ENCODE measurements at regions not wholly inside any gene's neighbourhood (a gene's known extent, or its start where the extent isn't known, plus 50 kb on each side); places are given as distances from the start of the nearest gene placed in this dataset.
"Not testable (repeated sequence)": the region's sequence is repeated elsewhere in the genome, so short reads cannot be mapped to it uniquely, and the experiment has no call there.

DNA sequence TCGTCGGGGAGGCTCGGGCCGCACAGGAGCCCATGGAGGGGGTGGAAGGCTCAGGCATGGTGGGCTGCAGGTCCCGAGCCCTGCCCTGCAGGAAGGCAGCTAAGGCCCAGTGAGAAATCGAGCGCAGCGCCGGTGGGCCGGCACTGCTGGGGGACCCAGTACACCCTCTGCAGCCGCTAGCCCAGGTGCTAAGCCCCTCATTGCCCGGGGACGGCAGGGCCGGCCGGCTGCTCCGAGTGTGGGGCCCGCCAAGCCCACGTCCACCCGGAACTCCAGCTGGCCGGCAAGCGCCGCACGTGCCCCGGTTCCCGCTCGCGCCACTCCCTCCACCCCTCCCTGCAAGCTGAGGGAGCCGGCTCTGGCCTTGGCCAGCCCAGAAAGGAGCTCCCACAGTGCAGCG is 395.6 kb upstream of the MGMT start:
- H3K4me3 ChIP-seq (ENCODE audit: low read length); H3K27ac ChIP-seq (ENCODE audit: low read depth, low read length); H3K27me3 ChIP-seq (ENCODE audit: control insufficient read depth, insufficient read depth, low read length); H3K36me3 ChIP-seq (ENCODE audit: control insufficient read depth, insufficient read depth, low read length); H3K4me1 ChIP-seq (ENCODE audit: control insufficient read depth, insufficient read depth, low read length); H3K9ac ChIP-seq (ENCODE audit: low read length): not testable (repeated sequence)

DNA sequence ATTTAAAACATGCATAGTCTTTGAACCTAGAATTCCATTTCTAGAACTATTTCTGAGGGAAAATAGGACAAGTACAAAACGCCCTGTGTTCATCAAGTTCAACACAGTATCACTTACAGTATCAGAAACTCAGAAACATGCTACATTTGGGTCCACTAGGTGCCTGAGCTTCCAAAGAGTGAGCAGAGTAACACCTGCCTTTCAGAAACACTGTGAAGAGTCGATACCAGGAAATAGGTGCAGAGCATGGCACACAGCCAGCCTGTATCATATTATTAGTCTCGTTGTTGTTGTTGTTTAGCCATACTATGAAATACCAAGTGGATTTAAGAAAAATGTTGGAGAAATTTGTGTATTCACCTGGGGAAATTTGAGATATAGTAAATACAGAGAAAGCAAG is 392.1 kb upstream of the MGMT start:
- Histone ChIP-seq H3K36me3 (ENCODE audit: control insufficient read depth, insufficient read depth, low read length) (no peaks in the 10 kb centered on the region), H3K4me3 (ENCODE audit: low read length) (no peak overlapping the region), H3K9ac (ENCODE audit: low read length) (no peak overlapping the region), H3K4me1 (ENCODE audit: control insufficient read depth, insufficient read depth, low read length) (peaks cover 7% of the 10 kb centered on the region), H3K27me3 (ENCODE audit: control insufficient read depth, insufficient read depth, low read length) (no peaks in the 10 kb centered on the region), H3K27ac (ENCODE audit: low read depth, low read length) (no peak overlapping the region)

DNA sequence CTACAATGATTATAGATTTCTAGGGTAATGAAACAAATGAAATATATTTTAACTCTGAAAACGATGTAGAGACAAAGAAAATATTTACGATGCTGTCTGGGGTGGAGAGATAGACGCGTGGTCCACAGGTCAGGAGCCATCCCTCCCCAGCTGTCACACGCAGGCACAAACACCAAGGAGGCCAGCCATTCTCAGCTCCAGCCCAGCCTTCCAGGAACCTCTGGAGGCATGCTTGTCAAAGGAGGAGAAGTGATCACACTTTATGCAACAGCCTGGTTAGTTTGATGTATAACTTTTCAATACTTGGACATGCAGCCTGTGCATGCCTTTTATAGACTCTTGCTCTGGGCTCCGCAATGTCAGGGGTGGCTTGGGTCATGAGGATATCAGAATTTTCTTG is 391.5 kb upstream of the MGMT start:
- no peak overlapping the region for H3K27ac ChIP-seq (ENCODE audit: low read depth, low read length)

DNA sequence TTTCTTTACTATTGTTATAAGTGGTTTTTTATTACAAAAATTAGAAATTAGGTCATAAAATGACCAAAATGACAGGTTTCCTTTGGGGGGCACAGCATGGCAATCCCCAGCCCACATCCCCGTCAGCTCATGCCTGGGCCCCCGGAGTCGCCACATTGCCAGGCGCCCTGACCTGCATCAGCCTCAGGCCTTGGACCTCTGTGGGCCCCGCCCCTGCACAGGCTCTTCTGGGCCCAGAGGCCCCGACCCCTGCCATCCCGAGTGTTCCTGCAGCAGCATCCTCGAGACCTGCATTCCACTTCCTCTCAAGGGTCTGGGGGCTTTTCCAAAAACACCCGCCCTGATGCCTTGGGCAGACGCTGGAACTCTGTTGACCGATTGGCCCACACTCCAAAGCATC is 391.1 kb upstream of the MGMT start:
- H3K27ac ChIP-seq (ENCODE audit: low read depth, low read length) = no peak overlapping the region
- H3K36me3 ChIP-seq (ENCODE audit: control insufficient read depth, insufficient read depth, low read length) = no peaks in the 10 kb centered on the region
- H3K27me3 ChIP-seq (ENCODE audit: control insufficient read depth, insufficient read depth, low read length) = no peaks in the 10 kb centered on the region
- H3K4me3 ChIP-seq (ENCODE audit: low read length) = no peak overlapping the region
- no peak overlapping the region for H3K9ac ChIP-seq (ENCODE audit: low read length)
- H3K4me1 ChIP-seq (ENCODE audit: control insufficient read depth, insufficient read depth, low read length) = peaks cover 7% of the 10 kb centered on the region

More for the DNA sequence above, 391.5 kb upstream of the MGMT start:
- H3K36me3 ChIP-seq (ENCODE audit: control insufficient read depth, insufficient read depth, low read length) = no peaks in the 10 kb centered on the region
- H3K4me3 ChIP-seq (ENCODE audit: low read length) = no peak overlapping the region
- H3K4me1 ChIP-seq (ENCODE audit: control insufficient read depth, insufficient read depth, low read length) = peaks cover 7% of the 10 kb centered on the region
- H3K9ac ChIP-seq (ENCODE audit: low read length) = no peak overlapping the region
- H3K27me3 ChIP-seq (ENCODE audit: control insufficient read depth, insufficient read depth, low read length) = no peaks in the 10 kb centered on the region

DNA sequence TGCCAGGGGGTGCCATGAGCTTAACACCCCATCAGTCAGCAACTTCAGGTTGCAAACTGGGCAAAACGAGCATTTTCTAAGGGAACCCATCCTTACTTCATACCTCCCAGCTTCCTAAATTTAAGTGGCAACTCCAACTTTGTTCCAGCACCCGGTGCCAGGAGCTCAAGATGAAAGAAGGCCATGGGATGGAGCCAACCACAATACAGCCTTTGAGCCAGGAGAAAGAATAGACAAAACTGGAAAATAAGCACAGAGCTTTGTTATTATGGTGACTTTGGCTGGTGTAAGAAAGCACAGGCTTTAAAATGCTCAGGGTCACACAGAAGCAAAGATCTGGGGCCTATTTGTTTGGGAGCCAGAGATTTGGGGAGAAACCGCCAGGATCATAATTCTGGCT is 388.7 kb upstream of the MGMT start:
- H3K4me3 ChIP-seq (ENCODE audit: low read length) = no peak overlapping the region
- peak overlapping the region; percentile 18 for H3K27ac ChIP-seq (ENCODE audit: low read depth, low read length)
- H3K9ac ChIP-seq (ENCODE audit: low read length) = no peak overlapping the region
- H3K4me1 ChIP-seq (ENCODE audit: control insufficient read depth, insufficient read depth, low read length) = peaks cover 7% of the 10 kb centered on the region
- H3K36me3 ChIP-seq (ENCODE audit: control insufficient read depth, insufficient read depth, low read length) = no peaks in the 10 kb centered on the region
- no peaks in the 10 kb centered on the region for H3K27me3 ChIP-seq (ENCODE audit: control insufficient read depth, insufficient read depth, low read length)

DNA sequence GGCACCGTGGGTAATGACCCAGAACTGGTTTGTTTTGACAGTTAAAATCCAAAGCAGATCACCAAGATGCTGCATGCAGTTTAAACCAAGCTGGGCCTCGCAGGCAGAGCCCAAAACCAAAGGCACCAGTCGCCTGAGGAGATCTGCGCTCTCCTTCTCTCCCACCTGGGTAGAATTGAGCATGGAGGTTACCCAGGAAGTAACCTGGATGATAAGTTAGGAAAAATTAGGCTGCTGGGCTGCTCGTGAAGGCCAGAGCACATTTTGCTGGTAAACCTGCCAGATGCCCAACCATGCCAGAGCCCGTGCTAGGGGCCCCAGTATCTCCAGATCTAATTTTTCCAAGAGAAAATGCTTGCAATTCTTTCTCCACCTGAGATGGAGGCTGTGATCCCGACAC is 388.3 kb upstream of the MGMT start:
- Histone ChIP-seq H3K4me3 (ENCODE audit: low read length) (no peak overlapping the region), H3K27ac (ENCODE audit: low read depth, low read length) (peak overlapping the region; percentile 18), H3K36me3 (ENCODE audit: control insufficient read depth, insufficient read depth, low read length) (no peaks in the 10 kb centered on the region), H3K4me1 (ENCODE audit: control insufficient read depth, insufficient read depth, low read length) (peaks cover 7% of the 10 kb centered on the region), H3K27me3 (ENCODE audit: control insufficient read depth, insufficient read depth, low read length) (no peaks in the 10 kb centered on the region), H3K9ac (ENCODE audit: low read length) (no peak overlapping the region)

DNA sequence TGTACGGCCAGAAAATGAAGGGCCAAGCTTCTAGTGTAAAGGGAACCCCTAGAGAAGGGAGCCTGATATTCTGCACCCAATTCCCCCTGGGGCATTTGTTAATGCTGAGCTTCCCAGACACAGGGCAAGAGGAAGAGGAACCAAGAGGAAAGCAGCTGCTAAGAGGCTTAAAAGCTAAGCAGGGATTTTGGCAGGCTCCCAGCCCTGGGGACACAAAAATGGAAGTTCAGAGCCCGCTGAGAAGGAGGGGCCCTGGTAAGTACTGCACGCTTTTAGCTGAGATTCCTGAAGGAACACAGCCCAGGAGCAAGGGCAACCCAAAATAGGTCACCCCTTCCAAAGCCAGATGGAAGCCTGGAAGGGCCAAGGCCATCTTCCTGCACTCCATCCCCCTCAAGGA is 387.3 kb upstream of the MGMT start:
- peaks cover 7% of the 10 kb centered on the region for H3K4me1 ChIP-seq (ENCODE audit: control insufficient read depth, insufficient read depth, low read length)
- no peaks in the 10 kb centered on the region for H3K27me3 ChIP-seq (ENCODE audit: control insufficient read depth, insufficient read depth, low read length)

DNA sequence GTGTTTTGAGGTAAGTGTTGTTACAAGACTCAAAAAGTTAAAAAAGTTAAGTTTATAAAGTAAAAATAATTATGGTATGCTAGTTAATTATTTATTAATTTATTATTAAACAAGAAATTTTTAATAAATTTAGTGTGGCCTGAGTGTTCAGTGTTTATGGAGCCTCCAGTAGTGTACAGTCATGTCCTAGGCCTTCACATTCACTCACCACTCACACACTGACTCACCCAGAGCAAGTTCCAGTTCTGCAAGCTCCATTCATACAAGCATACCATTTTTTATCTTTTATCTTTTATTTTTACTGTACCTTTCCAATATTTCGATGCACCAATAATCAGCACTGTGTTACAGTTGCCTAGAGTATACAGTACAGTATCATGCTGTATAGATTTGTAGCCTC is 381.2 kb upstream of the MGMT start:
- Histone ChIP-seq H3K27ac (ENCODE audit: low read depth, low read length) (no peak overlapping the region), H3K4me1 (ENCODE audit: control insufficient read depth, insufficient read depth, low read length) (no peaks in the 10 kb centered on the region), H3K9ac (ENCODE audit: low read length) (no peak overlapping the region), H3K36me3 (ENCODE audit: control insufficient read depth, insufficient read depth, low read length) (no peaks in the 10 kb centered on the region), H3K27me3 (ENCODE audit: control insufficient read depth, insufficient read depth, low read length) (no peaks in the 10 kb centered on the region), H3K4me3 (ENCODE audit: low read length) (no peak overlapping the region)

More for the DNA sequence above, 387.3 kb upstream of the MGMT start:
- Histone ChIP-seq H3K9ac (ENCODE audit: low read length) (no peak overlapping the region), H3K27ac (ENCODE audit: low read depth, low read length) (no peak overlapping the region), H3K4me3 (ENCODE audit: low read length) (no peak overlapping the region), H3K36me3 (ENCODE audit: control insufficient read depth, insufficient read depth, low read length) (no peaks in the 10 kb centered on the region)

DNA sequence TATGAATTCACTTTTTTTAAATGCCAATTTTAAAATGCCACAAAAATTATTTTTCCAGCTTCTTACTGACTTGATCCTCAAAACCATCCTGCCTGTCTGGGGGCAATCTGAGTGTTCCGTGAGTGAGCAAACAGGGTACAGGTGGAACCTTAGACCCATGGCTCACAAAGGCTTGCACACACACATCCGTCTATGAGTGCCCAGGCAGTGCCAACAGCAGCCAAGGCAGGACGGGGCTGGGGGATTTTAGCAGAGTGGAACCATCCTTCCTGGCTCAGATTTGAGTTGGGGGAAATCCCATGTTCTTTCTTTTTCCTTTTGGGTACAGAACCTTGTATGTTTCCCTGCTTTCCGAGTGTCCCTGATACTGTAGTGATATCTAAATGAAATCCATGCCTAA is 377.7 kb upstream of the MGMT start:
- Histone ChIP-seq H3K27ac (ENCODE audit: low read depth, low read length) (no peak overlapping the region), H3K4me1 (ENCODE audit: control insufficient read depth, insufficient read depth, low read length) (no peaks in the 10 kb centered on the region), H3K36me3 (ENCODE audit: control insufficient read depth, insufficient read depth, low read length) (no peaks in the 10 kb centered on the region), H3K27me3 (ENCODE audit: control insufficient read depth, insufficient read depth, low read length) (no peaks in the 10 kb centered on the region), H3K4me3 (ENCODE audit: low read length) (no peak overlapping the region), H3K9ac (ENCODE audit: low read length) (no peak overlapping the region)

DNA sequence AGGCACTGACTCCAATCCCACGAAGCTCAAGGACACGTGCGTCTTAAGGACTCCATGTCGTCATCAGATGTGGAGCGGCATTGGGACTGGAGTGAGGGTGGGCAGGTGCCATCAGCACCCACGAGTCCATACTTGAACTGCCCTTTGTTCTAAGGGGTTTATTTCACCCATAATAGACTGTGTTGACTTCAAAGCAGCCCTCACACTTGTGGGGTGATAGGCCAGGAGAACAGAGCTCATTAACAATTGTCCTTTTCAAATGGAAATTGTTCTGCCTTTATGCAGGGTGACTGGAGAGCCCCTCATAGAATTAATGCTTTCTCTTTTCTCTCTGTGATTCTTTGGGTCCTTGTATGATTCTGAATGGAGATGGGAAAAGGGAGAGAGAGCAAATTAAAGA is 376.9 kb upstream of the MGMT start:
- Histone ChIP-seq H3K4me1 (ENCODE audit: control insufficient read depth, insufficient read depth, low read length) (peaks cover 3% of the 10 kb centered on the region), H3K27me3 (ENCODE audit: control insufficient read depth, insufficient read depth, low read length) (no peaks in the 10 kb centered on the region), H3K4me3 (ENCODE audit: low read length) (no peak overlapping the region), H3K27ac (ENCODE audit: low read depth, low read length) (no peak overlapping the region), H3K9ac (ENCODE audit: low read length) (no peak overlapping the region), H3K36me3 (ENCODE audit: control insufficient read depth, insufficient read depth, low read length) (no peaks in the 10 kb centered on the region)

DNA sequence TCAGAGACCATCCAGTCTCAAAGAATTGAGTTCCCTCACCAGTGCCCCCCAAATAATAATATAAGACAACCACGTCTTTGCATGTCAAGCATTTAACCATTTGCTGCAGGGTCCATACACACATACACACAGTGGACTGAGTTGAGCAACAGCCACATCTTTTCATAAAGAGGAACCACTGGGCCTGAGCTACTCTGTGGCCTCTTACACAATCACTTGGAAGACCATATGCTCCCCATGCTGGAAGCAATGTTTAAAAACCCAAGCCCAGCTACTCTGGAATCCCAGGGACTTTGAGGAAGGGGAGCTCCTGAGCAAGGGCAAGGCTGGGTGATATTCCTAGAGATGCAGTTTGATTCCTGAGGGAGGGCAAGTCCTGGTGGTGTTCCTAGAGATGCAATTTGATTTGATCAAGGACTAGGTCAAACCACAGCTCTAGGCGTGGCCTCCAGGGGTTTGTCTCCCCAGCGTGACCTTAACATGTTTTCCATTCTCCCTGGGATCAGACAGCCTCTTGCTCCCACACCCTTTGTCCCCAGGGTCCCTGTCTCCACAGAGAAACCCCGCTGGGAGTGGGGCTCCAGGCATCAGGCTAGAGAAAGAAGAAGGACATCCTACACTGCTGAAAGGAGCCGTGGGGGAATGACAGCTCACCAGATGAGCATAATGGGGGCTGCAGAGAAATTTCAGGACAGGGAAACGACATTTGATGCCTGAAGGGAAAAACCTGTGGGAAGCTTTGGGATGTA is 376.2 kb upstream of the MGMT start:
- Histone ChIP-seq H3K27ac (ENCODE audit: low read depth, low read length) (no peak overlapping the region), H3K36me3 (ENCODE audit: control insufficient read depth, insufficient read depth, low read length) (no peaks in the 10 kb centered on the region), H3K4me3 (ENCODE audit: low read length) (no peak overlapping the region), H3K9ac (ENCODE audit: low read length) (no peak overlapping the region), H3K4me1 (ENCODE audit: control insufficient read depth, insufficient read depth, low read length) (peaks cover 10% of the 10 kb centered on the region), H3K27me3 (ENCODE audit: control insufficient read depth, insufficient read depth, low read length) (no peaks in the 10 kb centered on the region)

DNA sequence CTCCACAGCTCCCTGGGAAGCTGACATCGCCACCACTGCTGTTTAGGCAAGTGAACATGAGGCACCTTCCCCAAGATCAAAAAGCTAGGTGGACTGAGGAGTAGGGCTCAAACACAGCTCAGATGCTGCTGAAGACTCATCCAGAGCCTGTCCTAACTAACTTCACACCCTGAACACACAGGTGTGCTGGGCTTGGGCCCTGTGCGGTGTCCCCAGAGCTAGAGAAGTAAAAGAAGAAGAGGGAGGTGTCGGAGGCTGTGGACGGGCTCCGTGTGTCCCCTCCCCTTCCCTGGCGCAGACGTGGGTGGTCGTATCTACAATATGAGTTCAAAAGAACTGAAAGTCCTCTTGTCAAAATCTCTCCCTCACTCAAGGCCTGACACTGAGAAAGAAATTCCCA is 373.4 kb upstream of the MGMT start:
- Histone ChIP-seq H3K4me1 (ENCODE audit: control insufficient read depth, insufficient read depth, low read length) (peaks cover 10% of the 10 kb centered on the region), H3K27ac (ENCODE audit: low read depth, low read length) (no peak overlapping the region), H3K9ac (ENCODE audit: low read length) (no peak overlapping the region), H3K36me3 (ENCODE audit: control insufficient read depth, insufficient read depth, low read length) (no peaks in the 10 kb centered on the region), H3K27me3 (ENCODE audit: control insufficient read depth, insufficient read depth, low read length) (no peaks in the 10 kb centered on the region), H3K4me3 (ENCODE audit: low read length) (no peak overlapping the region)

DNA sequence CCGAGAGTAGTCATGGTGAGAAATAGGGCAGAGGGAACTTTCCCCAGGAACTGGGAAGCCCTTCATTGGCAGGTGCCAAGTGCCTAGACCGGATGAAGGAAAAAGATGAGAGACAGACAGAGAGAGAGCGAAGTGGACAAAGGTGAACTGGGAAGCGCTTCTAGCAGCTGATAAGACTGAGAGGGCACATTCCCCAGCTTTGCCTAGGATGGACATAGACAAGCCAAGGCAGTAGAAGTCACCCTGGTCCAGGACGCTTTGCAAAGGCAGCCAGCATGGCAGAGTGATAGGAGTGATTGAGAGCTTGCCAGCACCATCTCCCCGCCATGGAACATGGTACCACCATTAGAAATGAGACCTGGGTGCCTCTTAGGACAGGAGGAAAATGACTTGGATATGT is 372.8 kb upstream of the MGMT start:
- Histone ChIP-seq H3K27ac (ENCODE audit: low read depth, low read length) (no peak overlapping the region), H3K4me3 (ENCODE audit: low read length) (no peak overlapping the region), H3K4me1 (ENCODE audit: control insufficient read depth, insufficient read depth, low read length) (peaks cover 10% of the 10 kb centered on the region), H3K27me3 (ENCODE audit: control insufficient read depth, insufficient read depth, low read length) (no peaks in the 10 kb centered on the region), H3K36me3 (ENCODE audit: control insufficient read depth, insufficient read depth, low read length) (no peaks in the 10 kb centered on the region), H3K9ac (ENCODE audit: low read length) (no peak overlapping the region)
